T-helper 17 cell (primary cell): ENCODE measurements at regions not wholly inside any gene's neighbourhood (a gene's known extent, or its start where the extent isn't known, plus 50 kb on each side); places are given as distances from the start of the nearest gene placed in this dataset.

ENCODE experiments used
- ATAC-seq: fragments of 150-1000 bp; cut with Tn5 transposase; 2 replicates; pipeline ENCODE4 v1.10.0; 2021; ENCODE audit warnings: mild to moderate bottlenecking, moderate library complexity
- DNase-seq, 3 donors: peaks; one replicate each; pipeline versions ENCODE4 v3.0.0 to v3.0.0-alpha.2; 2020 to 2021
- H3K9me3 ChIP-seq: one replicate; pipeline ENCODE4 v1.7.0; 2013; ENCODE audit warnings: low read length, mild to moderate bottlenecking; ENCODE audit not compliant: control insufficient read depth, poor library complexity, severe bottlenecking
- H3K27ac Mint-ChIP-seq: one replicate; pipeline ENCODE4 v1.8.0; 2022; ENCODE audit warnings: mild to moderate bottlenecking, moderate library complexity, mixed read lengths
- H3K27me3 Mint-ChIP-seq: one replicate; pipeline ENCODE4 v1.8.0; 2022; ENCODE audit warnings: mixed read lengths
- H3K36me3 Mint-ChIP-seq: one replicate; pipeline ENCODE4 v1.8.0; 2022; ENCODE audit warnings: low read depth, mixed read lengths
- H3K4me1 Mint-ChIP-seq: one replicate; pipeline ENCODE4 v1.8.0; 2022; ENCODE audit warnings: mild to moderate bottlenecking, mixed read lengths
- H3K4me3 Mint-ChIP-seq: one replicate; pipeline ENCODE4 v1.8.0; 2022; ENCODE audit warnings: mild to moderate bottlenecking, moderate library complexity, mixed read lengths

DNA sequence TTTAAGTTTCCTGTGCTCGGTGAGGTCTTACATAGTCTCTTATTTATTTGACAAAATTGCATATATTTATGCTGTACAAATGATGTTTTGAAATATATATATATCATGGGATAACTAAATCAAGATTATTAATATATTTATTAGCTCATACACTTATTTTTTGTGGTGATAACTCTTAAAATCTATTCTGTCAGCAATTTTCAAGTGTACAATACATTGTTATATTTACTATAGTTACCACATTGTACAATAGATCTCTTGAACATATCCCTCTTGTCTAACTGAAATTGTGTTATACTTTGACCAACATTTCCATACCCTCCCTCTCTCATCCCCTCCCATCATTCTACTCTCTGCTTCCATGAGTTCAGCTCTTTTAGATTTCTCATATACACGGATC is 516.6 kb upstream of the LCORL start:
- peaks cover 17% of the 10 kb centered on the region for H3K27me3 Mint-ChIP-seq
- ATAC-seq = no peak
- no peak overlapping the region for H3K27ac Mint-ChIP-seq
- no peak overlapping the region for H3K4me3 Mint-ChIP-seq
- H3K9me3 ChIP-seq = no peaks in the 10 kb centered on the region
- no peak for DNase-seq
- no peaks in the 10 kb centered on the region for H3K4me1 Mint-ChIP-seq
- H3K36me3 Mint-ChIP-seq = no peaks in the 10 kb centered on the region

DNA sequence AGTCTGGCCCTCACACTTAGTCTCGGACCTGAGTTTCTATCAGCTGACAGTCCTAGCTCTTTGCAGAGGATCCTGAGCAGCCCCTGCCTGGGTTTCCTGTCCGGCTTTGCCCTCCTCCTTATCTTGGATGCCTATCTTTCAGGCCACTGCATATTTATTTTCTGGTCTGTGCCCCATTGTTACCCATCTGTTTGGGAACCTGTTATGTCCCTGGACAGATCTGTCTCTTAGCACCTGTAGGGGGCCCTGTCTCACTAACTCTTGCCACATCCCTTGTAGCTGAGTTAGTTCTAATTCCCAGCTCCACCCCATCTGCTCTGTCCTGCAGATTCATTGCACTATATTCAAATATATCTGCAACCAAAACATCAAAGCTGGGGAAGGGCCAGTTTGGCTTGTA is 514.9 kb upstream of the LCORL start:
- no peak for ATAC-seq
- no peaks in the 10 kb centered on the region for H3K9me3 ChIP-seq
- Mint-ChIP-seq H3K27ac (no peak overlapping the region), H3K27me3 (peaks cover 17% of the 10 kb centered on the region), H3K4me1 (no peaks in the 10 kb centered on the region), H3K4me3 (no peak overlapping the region), H3K36me3 (no peaks in the 10 kb centered on the region)
- DNase-seq = no peak

GRCh38 chr4:18535948-18536347 is 514.4 kb upstream of the LCORL start:
- Mint-ChIP-seq H3K27ac (no peak overlapping the region), H3K4me3 (no peak overlapping the region), H3K36me3 (no peaks in the 10 kb centered on the region), H3K4me1 (no peaks in the 10 kb centered on the region), H3K27me3 (peaks cover 17% of the 10 kb centered on the region)
- no peaks in the 10 kb centered on the region for H3K9me3 ChIP-seq
- ATAC-seq (no peak), DNase-seq (no peak)

- no peaks in the 10 kb centered on the region for H3K36me3 Mint-ChIP-seq
- no peaks in the 10 kb centered on the region for H3K4me1 Mint-ChIP-seq
- no peak overlapping the region for H3K27ac Mint-ChIP-seq
- H3K9me3 ChIP-seq = no peaks in the 10 kb centered on the region
- H3K4me3 Mint-ChIP-seq = no peak overlapping the region
- ATAC-seq = no peak
- no peak for DNase-seq
- H3K27me3 Mint-ChIP-seq = peaks cover 13% of the 10 kb centered on the region
These were observed 511.8 kb upstream of the LCORL start for GRCh38 chr4:18533262-18533775.

DNA sequence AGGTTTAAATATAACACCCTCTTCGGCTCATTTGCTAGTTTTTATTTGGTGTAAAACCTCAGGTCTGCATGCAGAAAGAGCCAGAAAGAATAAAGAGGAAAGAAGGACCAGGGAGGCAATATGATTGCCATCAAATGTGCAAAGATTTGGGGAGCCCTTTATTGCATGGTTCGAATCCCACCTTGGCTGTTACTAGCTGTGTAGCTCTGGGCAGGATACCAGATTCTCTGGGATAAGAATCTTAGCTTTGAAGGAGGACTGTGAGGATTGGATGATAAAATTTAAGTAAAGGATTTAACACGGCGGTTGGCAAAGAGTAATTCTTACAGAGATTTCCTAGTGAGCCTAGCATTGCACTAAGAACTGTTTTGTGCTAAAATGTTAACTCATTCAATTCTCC is 510.2 kb upstream of the LCORL start:
- Mint-ChIP-seq H3K27ac (no peak overlapping the region), H3K36me3 (no peaks in the 10 kb centered on the region), H3K4me3 (no peak overlapping the region), H3K27me3 (peaks cover 6% of the 10 kb centered on the region), H3K4me1 (no peaks in the 10 kb centered on the region)
- H3K9me3 ChIP-seq = no peaks in the 10 kb centered on the region
- DNase-seq (no peak), ATAC-seq (no peak)

DNA sequence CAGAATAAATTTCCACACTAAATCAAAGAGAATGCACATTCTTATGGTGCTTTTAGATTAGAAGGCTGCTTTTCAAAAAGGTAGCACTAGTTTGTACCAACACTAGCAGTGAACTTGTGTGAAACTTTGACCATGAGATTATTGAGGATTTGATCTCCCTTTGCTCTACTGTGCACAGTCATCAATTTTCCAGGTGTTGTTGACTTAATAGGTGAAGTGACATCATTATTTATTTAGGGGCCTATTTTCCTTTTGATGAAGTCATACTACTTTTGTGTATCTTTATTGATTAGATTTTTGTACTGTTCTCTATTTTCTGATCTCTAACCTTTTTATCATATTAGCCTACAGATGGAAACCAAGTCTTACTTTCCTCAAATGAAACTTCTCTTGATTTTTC is 507.9 kb upstream of the LCORL start:
- H3K4me3 Mint-ChIP-seq = no peak overlapping the region
- no peaks in the 10 kb centered on the region for H3K9me3 ChIP-seq
- DNase-seq (no peak), ATAC-seq (no peak)
- H3K27ac Mint-ChIP-seq = no peak overlapping the region
- no peaks in the 10 kb centered on the region for H3K27me3 Mint-ChIP-seq
- no peaks in the 10 kb centered on the region for H3K4me1 Mint-ChIP-seq
- H3K36me3 Mint-ChIP-seq = no peaks in the 10 kb centered on the region

DNA sequence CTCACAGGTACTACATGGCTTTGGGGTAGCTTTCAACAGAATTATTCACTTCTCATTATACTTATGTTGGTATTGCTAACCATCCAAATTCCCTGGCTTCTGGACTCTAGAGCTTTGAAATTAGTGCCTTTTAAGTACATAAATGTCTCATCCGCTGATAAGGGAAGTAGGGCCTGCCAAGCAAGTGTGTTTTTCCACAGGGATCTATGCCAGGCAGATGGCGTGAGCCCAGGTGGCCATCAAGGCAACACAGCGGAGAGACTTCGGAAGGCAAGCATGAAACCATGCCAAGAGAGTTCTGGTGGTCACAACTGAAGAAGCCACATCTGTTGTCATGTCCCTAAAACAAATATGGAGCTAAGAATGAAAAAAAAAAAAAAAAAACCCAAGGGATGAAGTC is 503.1 kb upstream of the LCORL start:
- no peaks in the 10 kb centered on the region for H3K9me3 ChIP-seq
- no peak for DNase-seq
- no peaks in the 10 kb centered on the region for H3K4me1 Mint-ChIP-seq
- H3K36me3 Mint-ChIP-seq = no peaks in the 10 kb centered on the region
- ATAC-seq = no peak
- no peak overlapping the region for H3K27ac Mint-ChIP-seq
- no peaks in the 10 kb centered on the region for H3K27me3 Mint-ChIP-seq
- no peak overlapping the region for H3K4me3 Mint-ChIP-seq

DNA sequence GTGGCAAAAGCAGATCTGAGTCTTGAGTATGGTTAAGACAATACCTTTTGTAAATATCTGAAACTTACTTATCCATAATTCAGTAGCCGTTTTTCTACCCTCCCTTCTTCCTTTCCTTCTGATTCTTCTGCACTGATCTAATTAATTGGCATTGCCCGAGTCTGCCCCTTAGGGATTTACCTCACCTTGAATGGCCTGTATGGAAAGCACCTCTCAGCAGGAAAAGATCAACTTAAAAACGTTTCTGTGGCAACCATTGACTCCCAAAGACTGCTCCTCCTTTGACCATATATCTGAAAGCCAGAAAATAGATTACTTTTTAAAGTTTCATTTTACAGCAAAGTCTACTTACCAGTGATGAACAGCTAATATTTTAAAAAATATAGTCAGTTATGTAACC is 496.5 kb upstream of the LCORL start:
- peaks cover 5% of the 10 kb centered on the region for H3K27me3 Mint-ChIP-seq
- H3K4me3 Mint-ChIP-seq = no peak overlapping the region
- ATAC-seq (no peak), DNase-seq (no peak)
- no peaks in the 10 kb centered on the region for H3K4me1 Mint-ChIP-seq
- no peak overlapping the region for H3K27ac Mint-ChIP-seq
- no peaks in the 10 kb centered on the region for H3K9me3 ChIP-seq
- H3K36me3 Mint-ChIP-seq = no peaks in the 10 kb centered on the region

- Mint-ChIP-seq H3K27ac (no peak overlapping the region), H3K27me3 (peaks cover 5% of the 10 kb centered on the region)
These were observed 492.3 kb upstream of the LCORL start for GRCh38 chr4:18513861-18514260.

DNA sequence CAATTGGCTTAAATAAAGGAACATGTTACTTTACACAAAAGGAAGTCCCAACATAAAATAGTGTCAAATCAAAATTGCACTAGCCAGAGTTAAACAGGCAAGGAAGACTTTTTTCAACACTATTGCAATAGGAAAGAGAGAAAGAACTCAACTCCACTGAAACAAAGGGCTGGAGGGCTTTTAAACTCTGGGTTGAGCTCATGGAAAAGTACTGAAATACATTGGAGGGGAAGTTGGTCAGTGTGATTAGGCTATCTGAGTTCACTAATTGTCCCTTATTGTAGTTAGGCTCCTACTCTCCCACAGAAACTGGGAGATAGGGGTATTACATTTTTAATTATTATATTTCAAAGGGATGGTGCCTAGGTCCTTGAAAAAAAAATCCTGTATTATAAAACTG is 491.2 kb upstream of the LCORL start:
- no peaks in the 10 kb centered on the region for H3K9me3 ChIP-seq
- Mint-ChIP-seq H3K27me3 (no peaks in the 10 kb centered on the region), H3K36me3 (no peaks in the 10 kb centered on the region), H3K4me3 (no peak overlapping the region), H3K27ac (no peak overlapping the region), H3K4me1 (no peaks in the 10 kb centered on the region)
- DNase-seq (no peak), ATAC-seq (no peak)

More at GRCh38 chr4:18513861-18514260, 492.3 kb upstream of the LCORL start:
- no peaks in the 10 kb centered on the region for H3K36me3 Mint-ChIP-seq
- no peaks in the 10 kb centered on the region for H3K9me3 ChIP-seq
- H3K4me3 Mint-ChIP-seq = no peak overlapping the region
- DNase-seq = no peak
- no peaks in the 10 kb centered on the region for H3K4me1 Mint-ChIP-seq
- ATAC-seq = no peak

GRCh38 chr4:18511727-18512126 is 490.2 kb upstream of the LCORL start:
- DNase-seq (no peak), ATAC-seq (no peak)
- no peak overlapping the region for H3K4me3 Mint-ChIP-seq
- H3K4me1 Mint-ChIP-seq = no peaks in the 10 kb centered on the region
- H3K27ac Mint-ChIP-seq = no peak overlapping the region
- no peaks in the 10 kb centered on the region for H3K36me3 Mint-ChIP-seq
- H3K27me3 Mint-ChIP-seq = no peaks in the 10 kb centered on the region
- H3K9me3 ChIP-seq = no peaks in the 10 kb centered on the region

DNA sequence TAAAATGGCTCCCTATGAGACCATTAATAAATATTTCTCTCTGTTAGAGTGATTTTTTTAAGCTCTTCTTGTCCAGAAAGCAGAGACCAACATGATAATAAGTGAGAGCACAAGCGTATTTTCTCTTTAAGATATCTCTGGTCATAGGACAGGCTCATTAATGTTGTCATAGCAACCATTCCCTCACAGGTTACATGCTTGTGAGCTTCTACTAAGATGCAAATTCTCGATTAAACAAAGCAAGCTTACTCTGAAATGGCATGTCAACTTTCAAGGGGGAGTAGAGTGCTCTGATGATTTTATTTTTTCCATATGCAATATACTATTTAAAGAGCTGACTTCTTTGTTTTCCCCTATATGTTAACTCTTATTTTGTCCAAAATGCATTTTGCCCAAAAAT is 487.2 kb upstream of the LCORL start:
- Mint-ChIP-seq H3K27me3 (no peaks in the 10 kb centered on the region), H3K4me3 (no peak overlapping the region), H3K4me1 (no peaks in the 10 kb centered on the region), H3K36me3 (no peaks in the 10 kb centered on the region), H3K27ac (no peak overlapping the region)
- no peak for DNase-seq
- no peaks in the 10 kb centered on the region for H3K9me3 ChIP-seq
- ATAC-seq = no peak

DNA sequence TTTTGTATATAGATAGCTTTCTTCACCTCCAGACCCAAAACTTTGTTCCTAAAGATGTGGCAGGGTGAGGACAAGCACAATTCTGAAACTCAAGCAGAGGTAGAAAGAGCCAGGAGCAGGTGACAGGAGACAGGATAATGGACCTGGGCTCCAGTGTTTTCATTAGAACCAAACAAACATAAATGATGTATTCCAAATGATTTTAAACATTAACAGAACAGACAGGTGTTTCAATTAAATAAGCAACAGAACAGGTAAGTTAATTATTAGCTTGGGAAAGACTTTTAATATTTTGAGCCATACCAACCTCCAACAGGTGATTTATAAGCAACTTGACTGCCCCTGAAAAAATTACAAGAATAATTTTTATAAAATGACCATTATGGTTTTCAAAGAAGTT is 459.4 kb upstream of the LCORL start:
- no peaks in the 10 kb centered on the region for H3K36me3 Mint-ChIP-seq
- no peak overlapping the region for H3K27ac Mint-ChIP-seq
- H3K9me3 ChIP-seq = no peaks in the 10 kb centered on the region
- H3K4me3 Mint-ChIP-seq = no peak overlapping the region
- H3K27me3 Mint-ChIP-seq = no peaks in the 10 kb centered on the region
- H3K4me1 Mint-ChIP-seq = no peaks in the 10 kb centered on the region
- ATAC-seq (no peak), DNase-seq (no peak)

DNA sequence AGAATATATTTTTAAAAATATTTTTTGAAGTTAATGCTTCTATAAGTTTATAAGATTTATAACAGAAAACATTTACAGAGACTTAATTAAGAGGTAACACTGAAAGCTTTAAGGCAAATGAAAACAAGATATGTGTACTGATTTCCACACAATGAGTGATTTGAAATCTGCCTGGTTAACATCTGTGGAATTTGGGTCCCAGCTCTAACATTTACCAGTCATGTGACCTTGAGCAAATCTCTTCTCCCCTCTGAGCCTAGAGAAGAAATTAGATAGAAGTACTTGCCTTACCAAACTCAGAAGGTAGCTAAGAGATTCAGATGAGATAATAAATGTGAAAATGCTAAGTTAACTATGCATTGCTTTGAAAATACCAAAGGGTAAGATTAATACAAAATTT is 458.8 kb upstream of the LCORL start:
- Mint-ChIP-seq H3K27ac (no peak overlapping the region), H3K4me1 (no peaks in the 10 kb centered on the region), H3K4me3 (no peak overlapping the region), H3K27me3 (no peaks in the 10 kb centered on the region), H3K36me3 (no peaks in the 10 kb centered on the region)
- no peaks in the 10 kb centered on the region for H3K9me3 ChIP-seq
- DNase-seq = no peak
- no peak for ATAC-seq

DNA sequence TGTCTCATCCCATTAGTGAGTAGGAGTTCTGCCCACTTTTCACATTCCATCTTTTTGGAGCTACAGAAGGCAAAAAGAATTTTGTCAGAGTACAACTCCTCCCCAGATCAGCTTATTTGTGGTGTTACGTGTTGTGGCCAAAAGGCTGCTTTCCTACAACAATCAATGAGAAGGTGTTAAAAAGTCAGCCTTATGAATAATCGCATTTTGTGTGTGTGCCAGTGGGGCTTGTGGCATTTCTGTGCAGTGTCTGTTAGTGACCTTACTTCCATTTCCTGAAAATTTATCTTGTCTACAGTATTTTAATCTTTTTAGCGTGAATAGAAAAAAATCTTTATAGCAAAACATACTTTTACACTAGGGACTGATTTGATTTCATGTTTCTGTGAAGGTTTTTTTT is 458.3 kb upstream of the LCORL start:
- Mint-ChIP-seq H3K4me1 (no peaks in the 10 kb centered on the region), H3K27ac (no peak overlapping the region), H3K4me3 (no peak overlapping the region), H3K36me3 (no peaks in the 10 kb centered on the region), H3K27me3 (no peaks in the 10 kb centered on the region)
- H3K9me3 ChIP-seq = no peaks in the 10 kb centered on the region
- no peak for ATAC-seq
- DNase-seq = no peak
